SK-N-SH treated with all-trans-retinoic acid at 6 μM for 48 hours (cell line): ENCODE measurements at regions not wholly inside any gene's neighbourhood (a gene's known extent, or its start where the extent isn't known, plus 50 kb on each side); places are given as distances from the start of the nearest gene placed in this dataset.

Experiments
- SNAI2 ChIP-seq: fragments of 250-450 bp; sonication (Bioruptor Pico); IDR thresholded peaks from 2 replicates; pipeline ENCODE4 v1.5.0; 2020; ENCODE audit warnings: mild to moderate bottlenecking, moderate library complexity
- ZC3H10 ChIP-seq: fragments of 250-450 bp; sonication (Bioruptor Pico); IDR thresholded peaks from 2 replicates; pipeline ENCODE4 v1.5.1; 2021; ENCODE audit warnings: mild to moderate bottlenecking, moderate library complexity
- ZNF565 ChIP-seq: fragments of 450-650 bp; formaldehyde crosslinking; conservative IDR thresholded peaks from 2 replicates; pipeline ENCODE4 v1.5.0; 2020; ENCODE audit warnings: low read depth, mild to moderate bottlenecking, moderate library complexity
- TF ChIP-seq, protein P1 (sequence below): fragments of 250-450 bp; sonication (Bioruptor Pico); IDR thresholded peaks from 2 replicates; pipeline ENCODE4 v1.5.0; 2020; ENCODE audit warnings: mild to moderate bottlenecking, moderate library complexity
- TF ChIP-seq, protein P2 (sequence below): fragments of 250-450 bp; sonication (Bioruptor Pico); IDR thresholded peaks from 2 replicates; pipeline ENCODE4 v1.8.0; 2021; ENCODE audit warnings: low read depth, mild to moderate bottlenecking, moderate library complexity, borderline replicate concordance
- TF ChIP-seq, protein P3 (sequence below): fragments of 250-450 bp; sonication (Bioruptor Pico); IDR thresholded peaks from 2 replicates; pipeline ENCODE4 v1.8.0; 2020; ENCODE audit warnings: mild to moderate bottlenecking, moderate library complexity, borderline replicate concordance

DNA sequence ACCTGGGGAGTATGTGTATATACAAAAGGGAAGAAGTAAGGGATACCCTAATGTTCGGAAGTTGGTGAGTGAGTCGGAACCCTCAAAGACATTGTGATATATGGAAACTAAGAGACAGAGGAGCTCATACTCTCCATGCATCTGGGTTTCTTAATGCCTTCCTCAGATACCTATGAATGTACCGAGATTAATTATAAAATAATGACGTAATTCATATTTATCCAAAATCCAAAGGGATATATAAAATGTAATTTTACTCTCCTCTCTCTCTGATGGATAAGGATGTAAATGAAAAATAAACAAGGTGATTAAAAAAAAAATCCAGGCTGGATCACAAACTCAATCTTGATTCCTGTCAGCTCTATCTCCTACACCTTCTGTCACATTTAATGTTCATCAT, 275.9 kb upstream of the FAM241A start:
- TF ChIP-seq, protein P1, sequence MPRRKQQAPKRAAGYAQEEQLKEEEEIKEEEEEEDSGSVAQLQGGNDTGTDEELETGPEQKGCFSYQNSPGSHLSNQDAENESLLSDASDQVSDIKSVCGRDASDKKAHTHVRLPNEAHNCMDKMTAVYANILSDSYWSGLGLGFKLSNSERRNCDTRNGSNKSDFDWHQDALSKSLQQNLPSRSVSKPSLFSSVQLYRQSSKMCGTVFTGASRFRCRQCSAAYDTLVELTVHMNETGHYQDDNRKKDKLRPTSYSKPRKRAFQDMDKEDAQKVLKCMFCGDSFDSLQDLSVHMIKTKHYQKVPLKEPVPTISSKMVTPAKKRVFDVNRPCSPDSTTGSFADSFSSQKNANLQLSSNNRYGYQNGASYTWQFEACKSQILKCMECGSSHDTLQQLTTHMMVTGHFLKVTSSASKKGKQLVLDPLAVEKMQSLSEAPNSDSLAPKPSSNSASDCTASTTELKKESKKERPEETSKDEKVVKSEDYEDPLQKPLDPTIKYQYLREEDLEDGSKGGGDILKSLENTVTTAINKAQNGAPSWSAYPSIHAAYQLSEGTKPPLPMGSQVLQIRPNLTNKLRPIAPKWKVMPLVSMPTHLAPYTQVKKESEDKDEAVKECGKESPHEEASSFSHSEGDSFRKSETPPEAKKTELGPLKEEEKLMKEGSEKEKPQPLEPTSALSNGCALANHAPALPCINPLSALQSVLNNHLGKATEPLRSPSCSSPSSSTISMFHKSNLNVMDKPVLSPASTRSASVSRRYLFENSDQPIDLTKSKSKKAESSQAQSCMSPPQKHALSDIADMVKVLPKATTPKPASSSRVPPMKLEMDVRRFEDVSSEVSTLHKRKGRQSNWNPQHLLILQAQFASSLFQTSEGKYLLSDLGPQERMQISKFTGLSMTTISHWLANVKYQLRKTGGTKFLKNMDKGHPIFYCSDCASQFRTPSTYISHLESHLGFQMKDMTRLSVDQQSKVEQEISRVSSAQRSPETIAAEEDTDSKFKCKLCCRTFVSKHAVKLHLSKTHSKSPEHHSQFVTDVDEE (CRISPR knock-in tag) = no peak
- TF ChIP-seq, protein P2, sequence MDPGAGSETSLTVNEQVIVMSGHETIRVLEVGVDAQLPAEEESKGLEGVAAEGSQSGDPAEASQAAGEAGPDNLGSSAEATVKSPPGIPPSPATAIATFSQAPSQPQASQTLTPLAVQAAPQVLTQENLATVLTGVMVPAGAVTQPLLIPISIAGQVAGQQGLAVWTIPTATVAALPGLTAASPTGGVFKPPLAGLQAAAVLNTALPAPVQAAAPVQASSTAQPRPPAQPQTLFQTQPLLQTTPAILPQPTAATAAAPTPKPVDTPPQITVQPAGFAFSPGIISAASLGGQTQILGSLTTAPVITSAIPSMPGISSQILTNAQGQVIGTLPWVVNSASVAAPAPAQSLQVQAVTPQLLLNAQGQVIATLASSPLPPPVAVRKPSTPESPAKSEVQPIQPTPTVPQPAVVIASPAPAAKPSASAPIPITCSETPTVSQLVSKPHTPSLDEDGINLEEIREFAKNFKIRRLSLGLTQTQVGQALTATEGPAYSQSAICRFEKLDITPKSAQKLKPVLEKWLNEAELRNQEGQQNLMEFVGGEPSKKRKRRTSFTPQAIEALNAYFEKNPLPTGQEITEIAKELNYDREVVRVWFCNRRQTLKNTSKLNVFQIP (CRISPR knock-in tag) = no peak
- TF ChIP-seq SNAI2 (CRISPR knock-in tag) (no peak), ZC3H10 (CRISPR knock-in tag) (no peak), ZNF565 (CRISPR knock-in tag) (no peak)
- TF ChIP-seq, protein P3, sequence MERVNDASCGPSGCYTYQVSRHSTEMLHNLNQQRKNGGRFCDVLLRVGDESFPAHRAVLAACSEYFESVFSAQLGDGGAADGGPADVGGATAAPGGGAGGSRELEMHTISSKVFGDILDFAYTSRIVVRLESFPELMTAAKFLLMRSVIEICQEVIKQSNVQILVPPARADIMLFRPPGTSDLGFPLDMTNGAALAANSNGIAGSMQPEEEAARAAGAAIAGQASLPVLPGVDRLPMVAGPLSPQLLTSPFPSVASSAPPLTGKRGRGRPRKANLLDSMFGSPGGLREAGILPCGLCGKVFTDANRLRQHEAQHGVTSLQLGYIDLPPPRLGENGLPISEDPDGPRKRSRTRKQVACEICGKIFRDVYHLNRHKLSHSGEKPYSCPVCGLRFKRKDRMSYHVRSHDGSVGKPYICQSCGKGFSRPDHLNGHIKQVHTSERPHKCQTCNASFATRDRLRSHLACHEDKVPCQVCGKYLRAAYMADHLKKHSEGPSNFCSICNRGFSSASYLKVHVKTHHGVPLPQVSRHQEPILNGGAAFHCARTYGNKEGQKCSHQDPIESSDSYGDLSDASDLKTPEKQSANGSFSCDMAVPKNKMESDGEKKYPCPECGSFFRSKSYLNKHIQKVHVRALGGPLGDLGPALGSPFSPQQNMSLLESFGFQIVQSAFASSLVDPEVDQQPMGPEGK (CRISPR knock-in tag) = no peak
